HG03378 (cell line): ENCODE measurements at regions not wholly inside any gene's neighbourhood (a gene's known extent, or its start where the extent isn't known, plus 50 kb on each side); places are given as distances from the start of the nearest gene placed in this dataset.

Experiments
- ATAC-seq: cut with Tn5 transposase; IDR thresholded peaks from one replicate; pipeline ENCODE4 v1.9.1; 2021; ENCODE audit warnings: mild to moderate bottlenecking, moderate library complexity; ENCODE audit not compliant: unreplicated experiment

DNA sequence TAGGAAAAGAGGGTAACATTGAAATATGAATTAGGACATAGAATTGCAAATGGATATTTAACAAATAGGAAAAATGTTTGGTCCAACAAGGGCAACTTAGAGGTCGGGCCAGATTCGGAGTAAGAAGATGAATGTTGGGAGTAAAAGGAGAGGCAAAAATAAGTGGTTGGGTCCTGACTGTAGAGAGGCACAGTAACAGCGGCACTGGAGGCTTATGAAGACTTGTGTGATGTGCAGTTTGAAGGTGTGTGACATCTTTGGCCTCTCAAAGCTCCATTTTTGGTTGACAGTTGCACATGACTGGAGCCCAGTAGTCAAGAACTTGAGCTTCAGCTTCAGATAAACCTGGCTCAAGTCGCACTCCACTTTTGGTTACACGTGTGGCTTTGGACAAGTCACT lies 109.9 kb upstream of the PAXBP1 start:
- ATAC-seq, result no peak

DNA sequence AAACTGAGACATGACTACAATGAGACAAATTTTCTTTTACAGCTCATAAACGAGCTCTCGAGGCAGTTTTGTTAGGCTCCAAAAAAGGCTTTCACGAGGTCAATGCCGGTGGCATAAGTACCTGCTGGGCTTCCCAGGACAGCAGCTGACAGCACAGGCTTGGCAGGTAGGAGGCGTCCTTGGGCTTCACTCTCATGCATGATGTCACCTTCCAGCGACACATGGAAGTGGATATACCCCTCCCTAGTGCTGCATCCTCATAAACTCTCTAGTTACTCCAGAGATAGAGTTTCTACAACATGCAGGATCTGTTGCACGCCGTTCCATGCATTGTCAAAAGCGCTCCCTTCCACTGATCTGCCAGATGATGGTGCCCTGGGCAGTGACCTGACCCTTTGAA lies 112.5 kb upstream of the PAXBP1 start:
- ATAC-seq, result no peak

DNA sequence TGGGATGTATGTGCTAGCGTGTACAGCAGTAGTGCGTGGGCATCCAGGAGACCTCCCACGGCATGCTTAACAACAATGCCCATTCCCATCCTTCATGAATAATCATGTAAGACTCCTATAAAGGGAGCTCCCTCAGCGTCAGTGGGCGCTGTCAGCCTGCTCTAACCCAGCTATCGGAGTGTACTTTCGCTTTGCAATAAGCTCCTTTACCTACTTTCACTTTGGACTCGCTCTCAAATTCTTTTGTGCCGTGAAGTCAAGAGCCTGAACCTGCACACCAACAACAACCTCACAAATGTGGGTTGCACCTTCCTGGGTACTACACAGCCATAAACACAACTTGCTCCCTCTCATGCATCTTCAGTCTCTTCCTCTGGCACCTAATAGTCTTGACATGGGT lies 114.8 kb upstream of the PAXBP1 start:
- ATAC-seq, result no peak

DNA sequence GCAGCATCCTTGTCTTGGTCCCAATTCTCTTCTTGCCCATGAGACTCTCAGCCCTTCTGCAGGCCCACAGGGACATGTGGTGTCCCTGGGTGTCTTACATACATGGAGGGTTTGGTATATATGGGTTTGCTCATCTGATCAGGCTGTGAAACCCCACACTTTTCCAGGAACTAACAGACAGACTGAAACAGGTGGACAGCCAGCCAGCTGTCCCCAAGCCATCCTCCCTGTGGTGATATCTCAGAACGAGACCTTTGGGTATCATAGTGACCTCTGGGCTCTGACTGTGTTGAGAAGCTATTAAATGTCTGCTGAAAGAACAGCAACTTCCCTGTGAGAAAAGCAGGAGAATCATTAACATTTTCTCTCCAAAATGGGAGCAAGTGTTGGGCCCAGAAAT lies 115.5 kb upstream of the PAXBP1 start:
- no peak for ATAC-seq

DNA sequence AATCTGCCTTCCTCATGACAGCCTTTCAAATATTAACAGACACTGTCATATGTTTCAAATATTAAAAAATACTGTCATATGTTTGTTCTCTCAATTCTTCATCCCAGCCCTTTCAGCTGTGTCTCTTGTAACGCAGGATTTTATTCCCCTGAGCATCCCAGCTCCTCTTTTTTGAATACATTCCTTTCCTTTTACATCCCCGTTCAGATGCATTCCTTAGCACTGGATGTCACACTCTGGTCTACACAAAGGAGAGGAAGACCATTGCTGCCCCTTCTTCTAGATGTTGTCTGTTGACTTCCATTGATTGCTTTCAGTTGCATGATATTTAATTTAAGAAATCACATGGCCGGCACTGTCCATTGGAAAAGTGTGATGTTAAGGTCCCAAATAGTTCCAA lies 117.4 kb upstream of the PAXBP1 start:
- ATAC-seq, result no peak

DNA sequence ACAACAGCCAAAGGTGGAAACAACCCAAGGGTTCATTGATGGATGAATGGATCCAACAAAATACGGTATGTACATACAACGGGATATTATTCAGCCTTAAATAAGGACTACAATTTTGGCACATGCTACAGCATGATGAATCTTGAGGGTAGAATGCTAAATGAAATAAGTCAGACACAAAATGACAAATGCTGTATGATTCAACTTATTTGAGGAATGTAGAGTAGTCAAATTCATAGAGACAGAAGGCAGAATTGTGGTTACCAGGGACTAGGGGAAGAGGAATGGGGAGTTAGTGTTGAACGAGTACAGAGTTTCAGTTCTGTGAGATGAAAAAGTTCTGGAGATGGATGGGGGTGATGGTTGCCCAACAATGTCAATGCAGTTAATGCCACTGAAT lies 118.0 kb upstream of the PAXBP1 start:
- no peak for ATAC-seq

DNA sequence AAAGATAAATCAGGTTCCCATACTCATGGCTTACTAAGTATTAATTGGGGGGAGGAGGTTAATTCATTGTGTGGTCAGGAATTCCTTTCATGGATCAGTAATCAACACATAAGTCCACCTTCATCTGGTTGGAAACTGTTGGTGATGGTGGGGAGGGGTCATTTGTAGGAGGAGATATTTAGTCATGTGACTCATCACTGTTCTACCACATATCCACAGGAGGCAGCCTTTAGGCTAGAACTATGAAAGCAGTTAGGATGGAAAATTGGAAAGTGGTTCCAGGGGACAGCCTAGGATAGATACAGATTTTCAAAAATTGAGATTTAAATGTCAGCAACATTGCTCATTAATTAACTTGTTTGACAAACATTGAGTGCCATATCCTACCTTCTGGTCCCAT lies 122.8 kb upstream of the PAXBP1 start:
- no peak for ATAC-seq

DNA sequence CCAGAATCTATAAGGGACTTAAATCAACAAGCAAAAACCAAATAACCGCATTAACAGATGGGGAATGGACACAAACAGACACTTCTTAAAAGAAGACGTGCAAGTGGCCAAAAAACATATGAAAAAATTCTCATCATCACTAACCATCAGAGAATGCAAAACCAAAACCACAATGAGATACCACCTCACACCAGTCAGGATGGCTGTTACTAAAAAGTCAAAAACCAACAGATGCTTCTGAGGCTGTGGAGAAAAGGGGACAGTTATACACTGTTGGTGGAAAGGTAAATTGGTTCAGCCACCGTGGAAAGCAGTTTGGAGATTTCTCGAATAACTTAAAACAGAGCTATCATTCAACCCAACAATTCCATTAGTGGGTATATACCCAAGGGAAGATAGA lies 124.9 kb upstream of the OLIG2 start:
- ATAC-seq, result no peak

DNA sequence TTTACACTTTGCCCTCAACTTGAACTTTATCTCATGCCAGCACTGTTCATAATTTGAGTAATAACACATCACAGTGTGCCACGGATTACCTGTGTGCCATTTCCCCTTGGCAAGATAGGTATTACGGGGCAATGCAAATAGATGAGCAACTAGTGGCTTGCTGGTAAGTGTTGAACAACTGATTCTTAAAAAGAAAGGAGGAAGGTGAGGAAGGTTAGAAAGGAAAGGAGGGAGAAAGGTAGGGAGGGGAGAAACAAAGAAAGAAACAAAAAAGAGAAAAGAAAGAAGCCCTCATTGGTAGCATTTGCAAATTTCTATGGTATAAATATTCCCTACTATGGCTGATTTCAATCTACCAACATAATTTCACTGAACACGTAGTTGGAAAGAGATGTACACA lies 118.2 kb upstream of the OLIG2 start:
- no peak for ATAC-seq

DNA sequence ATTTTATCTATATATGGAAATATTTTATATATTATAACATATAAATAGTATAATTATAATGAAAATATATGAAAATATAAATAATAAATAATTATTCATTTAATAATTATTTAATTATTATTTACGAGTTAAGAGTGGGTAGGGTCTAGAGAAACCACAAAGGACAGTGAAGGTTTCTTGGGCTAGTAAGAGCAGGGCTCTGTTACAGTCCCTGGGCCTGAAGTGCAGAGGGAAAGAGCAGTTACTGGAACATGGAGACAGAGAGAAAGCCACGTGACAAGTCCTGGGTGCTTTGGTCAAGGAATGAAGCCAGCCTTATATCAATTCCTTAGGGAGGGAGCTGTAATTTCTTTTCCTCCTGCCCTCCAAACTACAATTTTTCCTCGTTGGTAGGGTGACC lies 117.2 kb upstream of the OLIG2 start:
- no peak for ATAC-seq

DNA sequence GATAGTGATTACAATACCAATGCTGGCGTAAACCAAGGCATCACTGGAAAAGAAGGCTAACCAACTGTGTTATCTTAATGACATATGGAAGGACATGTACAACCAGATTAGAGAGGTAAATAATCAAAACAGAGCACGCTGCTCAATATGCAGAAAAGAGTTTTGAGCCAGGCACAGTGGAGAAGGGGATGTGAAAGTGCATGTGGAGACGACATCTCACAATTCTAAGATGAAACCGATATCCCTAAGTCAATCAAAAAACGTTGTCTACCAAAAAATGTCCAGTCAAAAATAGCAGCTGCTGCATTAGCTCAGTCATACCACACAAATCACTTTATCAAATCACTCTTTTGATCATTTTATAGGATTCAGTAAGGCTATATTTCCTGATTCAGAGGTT lies 116.3 kb upstream of the OLIG2 start:
- no peak for ATAC-seq

DNA sequence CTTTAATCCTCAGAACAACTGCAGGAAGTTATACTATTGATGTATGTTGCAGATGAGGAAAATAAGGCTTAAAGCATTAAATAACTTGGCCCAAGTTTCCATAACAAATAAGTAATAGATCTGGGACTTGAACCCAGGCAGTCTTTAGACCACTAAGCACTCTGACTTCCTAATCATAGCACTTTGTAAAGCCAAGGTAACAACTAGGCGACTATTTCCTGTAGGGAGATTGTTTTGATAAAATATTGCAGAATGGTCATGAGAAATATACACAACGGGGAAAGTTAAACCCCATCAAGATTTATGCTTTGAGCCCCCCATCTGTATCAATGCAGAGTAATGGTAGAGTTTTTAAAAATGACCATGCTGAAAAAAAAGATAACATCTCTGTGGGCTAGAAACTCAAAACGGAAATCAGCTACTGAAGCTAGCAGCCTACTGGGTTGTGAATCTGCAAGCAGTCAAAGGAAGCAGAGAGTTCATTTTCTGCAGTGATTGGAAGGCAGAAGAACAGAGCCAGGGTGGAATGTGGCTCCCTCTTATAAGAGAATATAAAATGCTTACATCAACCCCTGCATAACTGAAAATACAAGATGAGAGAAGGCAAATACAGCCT lies 111.2 kb upstream of the OLIG2 start:
- ATAC-seq, result no peak

DNA sequence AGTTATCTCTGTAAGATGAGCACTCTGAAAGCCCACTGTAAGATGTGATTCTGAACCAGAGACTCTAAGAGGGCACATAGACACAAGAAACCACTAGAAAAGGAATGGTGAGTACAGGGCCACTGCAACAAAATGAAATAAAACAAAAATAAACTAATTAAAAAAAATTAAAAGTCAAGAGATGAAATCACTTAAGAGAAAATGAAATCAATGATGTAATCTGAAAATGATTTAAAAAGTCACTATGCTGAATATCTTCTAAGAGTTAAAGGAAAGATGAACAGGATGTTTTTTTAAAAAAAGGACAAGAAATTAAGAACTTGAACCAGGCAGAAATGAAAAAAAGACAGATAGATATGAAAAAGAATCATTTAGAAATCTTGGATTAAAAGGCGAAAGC lies 110.6 kb upstream of the OLIG2 start:
- no peak for ATAC-seq

DNA sequence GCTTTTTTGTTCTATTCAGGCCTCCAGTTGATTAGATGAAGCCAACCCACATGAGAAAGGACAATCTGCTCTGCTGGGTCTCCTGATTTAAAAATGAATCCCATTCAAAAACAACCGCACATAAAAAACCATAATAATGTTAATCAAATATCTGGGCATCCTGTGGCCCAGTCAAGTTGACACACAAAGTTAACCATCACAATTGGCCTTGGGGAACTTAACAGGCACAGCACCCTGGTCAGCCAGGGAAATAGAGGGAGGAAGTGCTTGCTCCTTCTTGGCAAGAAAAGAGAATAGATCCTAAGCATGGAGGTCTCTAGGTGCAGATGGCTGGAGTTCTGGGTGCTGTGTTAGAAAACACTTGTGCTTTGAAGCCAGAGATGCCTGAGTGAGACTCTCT lies 109.6 kb upstream of the OLIG2 start:
- no peak for ATAC-seq

DNA sequence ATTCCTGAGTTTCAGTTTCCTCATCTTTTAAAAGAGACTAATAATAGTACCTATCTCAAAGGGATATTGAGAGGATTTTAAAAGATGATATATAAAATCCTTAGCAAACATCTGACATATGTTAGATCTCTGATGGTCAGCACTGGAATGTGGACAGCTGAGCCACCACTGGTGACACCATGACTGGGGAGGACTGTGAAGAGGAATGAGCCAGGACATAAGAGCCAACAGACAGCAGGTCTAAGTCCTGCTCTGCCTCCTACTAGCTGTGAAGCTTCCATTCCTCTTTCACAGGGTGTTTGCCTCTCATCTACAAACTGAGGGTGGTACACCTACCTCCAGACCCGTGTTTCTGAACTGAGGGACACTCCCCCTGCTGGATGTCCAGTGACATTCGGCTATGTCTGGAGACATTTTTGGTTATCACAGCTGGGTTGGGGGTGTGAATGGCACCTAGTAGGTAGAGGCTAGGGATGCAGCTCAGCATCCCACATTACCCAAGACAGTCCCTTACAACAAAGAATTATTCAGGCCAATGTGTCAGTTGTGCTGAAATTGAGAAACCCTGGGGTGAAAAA lies 109.1 kb upstream of the OLIG2 start:
- no peak for ATAC-seq

DNA sequence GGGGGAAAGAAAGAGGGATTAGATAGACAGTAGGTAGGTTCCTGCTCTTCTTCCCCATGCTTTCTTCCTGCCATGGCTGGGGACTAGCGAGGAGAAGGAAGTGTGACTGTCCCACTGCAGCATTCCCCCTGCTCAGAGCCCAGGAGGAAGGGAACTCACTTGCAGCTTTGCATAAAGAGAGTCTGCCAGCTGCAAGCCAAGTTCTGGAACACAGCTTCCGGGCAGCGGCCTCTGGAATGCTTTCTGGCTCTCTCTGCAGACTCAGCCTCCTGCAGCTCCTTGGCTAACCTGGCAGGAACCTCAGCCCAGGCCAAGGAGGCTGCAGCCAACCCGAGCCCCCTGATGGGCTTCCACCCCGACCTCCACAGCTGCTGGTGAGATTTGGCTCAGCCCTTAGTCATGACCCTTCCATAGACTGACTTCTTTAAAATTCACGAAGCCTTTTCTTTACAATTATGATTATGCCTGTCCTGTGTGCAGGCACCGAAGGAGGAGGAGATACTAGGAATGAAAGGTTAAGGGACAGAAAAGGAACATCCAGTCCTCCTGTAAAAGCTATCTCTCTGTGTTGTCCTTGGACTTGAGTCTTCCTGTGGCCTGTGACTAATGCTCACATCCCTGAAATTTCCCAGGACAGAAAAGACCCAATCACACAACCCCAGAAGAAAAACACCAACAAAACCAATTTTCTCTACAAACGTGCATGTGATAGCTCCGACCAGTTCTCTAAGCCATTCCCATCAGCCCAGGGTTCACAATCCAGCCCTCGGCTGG lies 108.2 kb upstream of the OLIG2 start:
- ATAC-seq, result no peak

DNA sequence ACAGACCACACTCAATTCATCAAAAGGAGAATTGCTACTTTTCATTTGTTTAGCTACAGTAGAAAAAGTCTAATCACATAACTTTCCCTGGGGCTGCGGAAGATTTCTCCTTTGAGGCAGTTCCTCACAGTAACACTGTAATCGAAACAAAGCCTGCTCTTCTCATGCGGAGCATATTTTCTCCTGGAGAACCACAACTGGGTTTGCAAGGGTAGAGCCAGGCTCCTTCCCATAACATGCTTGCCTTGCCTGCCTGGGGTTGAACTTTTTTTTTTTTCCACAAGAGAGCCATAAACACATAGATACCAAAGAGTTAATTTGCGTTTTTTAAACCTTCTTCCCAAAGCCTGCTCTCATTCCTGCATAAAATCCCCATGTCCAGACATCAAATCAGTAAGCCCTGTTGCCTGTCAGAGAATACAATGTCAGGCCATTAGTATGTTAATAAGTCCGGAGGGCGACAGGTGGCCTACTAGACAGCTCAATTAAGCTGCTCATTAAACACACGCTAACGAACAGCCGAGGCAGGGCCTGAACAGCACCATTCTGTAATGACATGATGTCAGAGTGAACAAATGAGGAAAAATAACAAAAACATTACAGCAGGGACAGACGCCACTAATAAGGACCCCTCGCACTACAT lies 107.1 kb upstream of the OLIG2 start:
- ATAC-seq, result no peak

DNA sequence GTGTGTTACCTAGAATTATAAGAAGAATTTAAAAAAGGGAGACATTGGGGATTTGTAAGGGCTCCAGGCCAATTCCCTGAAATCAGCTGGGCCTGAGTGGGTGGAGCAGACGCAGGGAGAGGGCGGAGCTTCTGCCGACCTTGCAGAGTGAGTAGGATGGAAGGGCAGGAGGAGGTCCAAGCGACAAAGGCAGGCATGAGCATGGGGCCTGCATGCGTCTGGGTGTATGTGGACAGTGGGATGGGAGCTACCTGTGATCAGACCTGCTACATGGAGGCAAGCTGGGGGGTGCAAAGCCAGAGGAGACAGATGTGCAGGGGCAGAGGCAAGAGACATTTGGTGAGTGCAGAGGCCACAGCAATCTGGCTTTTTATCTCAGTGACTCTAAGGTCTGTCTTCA lies 105.3 kb upstream of the OLIG2 start:
- ATAC-seq, result no peak

DNA sequence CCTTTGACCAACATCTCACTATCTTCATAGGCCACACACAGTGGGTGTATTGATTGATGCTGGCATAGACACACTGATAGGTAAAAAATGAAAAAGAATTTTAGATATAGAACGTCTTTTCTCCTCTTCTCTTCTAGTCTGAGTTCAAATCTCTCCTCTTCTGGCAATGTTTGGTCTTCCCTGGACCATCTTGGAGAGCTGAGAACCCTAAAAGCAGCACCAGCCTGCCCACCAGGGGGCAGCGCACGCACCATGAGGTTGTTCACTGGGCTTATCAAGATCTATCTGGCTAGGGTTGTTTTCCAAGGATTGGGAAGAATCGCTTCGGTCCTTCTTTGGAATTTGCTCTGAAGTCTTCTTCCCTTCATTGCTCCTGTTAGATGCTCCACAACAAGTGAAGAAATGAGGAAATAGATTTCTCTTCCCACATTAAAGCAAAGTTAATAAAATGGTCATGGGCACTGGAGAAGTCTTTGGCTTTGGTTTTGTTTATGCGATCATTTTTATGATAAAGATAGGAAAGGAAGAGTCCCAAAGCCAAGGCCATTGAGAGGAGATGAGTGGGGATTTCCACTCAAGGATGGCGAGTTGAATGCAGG lies 104.0 kb upstream of the OLIG2 start:
- ATAC-seq, result no peak

DNA sequence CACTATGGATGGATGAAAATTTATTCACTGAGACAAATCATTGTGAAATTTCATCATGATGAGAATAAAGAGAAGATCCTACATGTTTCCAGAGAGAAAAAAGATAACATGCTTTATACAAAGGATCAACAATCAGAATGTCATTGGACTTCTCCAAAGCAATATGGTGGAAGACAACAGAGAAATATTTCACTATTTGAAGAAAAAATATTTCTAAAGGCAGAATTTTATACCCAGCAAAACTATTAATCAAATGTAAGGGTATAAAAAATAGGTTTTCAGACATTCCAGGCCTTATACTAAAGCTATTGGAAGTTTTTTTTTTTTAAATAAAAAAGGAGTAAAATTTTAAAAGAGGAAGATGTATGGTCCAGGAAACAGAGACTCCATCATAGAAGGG lies 100.6 kb upstream of the OLIG2 start:
- no peak for ATAC-seq

DNA sequence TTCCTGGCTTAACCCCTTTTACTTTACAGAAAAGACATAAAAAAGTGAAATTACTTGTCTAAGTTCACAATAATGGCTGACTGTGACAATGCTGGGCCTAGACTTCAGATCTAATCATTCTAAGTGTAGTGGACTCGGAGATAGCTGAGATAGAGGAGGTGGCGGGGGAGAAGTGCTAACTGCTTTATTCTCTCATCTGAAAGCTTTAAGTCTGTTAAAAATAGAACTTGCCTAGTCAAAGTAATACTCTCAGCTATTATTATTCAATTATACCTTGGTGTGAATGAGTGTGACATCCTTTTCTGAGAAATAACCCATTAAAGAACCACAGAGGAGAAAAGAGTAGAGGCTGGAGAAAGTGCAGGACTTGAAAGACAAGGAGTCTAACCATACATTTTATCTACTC lies 96.1 kb upstream of the OLIG2 start:
- peak; percentile 58 for ATAC-seq

DNA sequence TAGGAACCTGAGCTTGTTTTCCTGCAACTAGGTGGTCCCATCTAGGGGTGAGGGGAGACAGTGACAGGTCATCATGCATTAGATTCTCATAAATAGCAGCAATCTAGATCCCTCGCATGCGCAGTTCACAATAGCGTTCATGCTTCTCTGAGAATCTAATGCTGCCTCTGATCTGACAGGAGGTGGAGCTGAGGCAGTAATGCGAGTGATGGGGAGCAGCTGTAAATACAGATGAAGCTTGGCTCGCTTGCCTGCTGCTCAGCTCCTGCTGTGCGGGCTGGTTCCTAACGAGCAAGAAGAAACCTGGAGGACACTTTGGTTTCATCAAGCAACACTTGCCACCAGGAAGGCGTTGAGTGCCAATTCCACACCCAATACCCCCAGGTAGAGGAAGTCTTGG lies 95.1 kb upstream of the OLIG2 start:
- ATAC-seq, result no peak
